ENCODE measurements at regions not wholly inside any gene's neighbourhood (a gene's known extent, or its start where the extent isn't known, plus 50 kb on each side); places are given as distances from the start of the nearest gene placed in this dataset.
"Not testable (repeated sequence)": the region's sequence is repeated elsewhere in the genome, so short reads cannot be mapped to it uniquely, and the experiment has no call there.

DNA sequence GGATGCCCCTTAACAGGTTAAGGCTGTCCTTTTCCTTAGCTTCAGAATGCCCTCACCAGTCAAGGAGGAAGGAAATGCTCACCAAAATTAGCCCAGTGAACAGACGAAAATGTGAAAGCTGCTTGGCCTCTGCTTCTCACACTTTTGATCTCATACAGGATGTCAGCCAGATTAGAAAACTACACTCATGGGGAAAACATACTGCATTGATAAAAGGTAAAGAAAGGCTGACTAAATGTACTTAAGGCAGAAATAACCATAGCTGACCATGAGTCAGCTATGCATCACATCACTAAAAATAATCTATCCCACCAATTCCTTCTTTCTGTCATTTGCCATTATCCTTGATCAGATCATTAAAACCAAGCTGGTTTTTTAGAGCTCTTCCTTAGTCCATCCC, 198.4 kb upstream of the TENT5A start:
- no peak for DNase-seq

- DNase-seq = no peak
Measured at GRCh38 chr6:81948861-81949260, 196.4 kb upstream of the TENT5A start.

DNA sequence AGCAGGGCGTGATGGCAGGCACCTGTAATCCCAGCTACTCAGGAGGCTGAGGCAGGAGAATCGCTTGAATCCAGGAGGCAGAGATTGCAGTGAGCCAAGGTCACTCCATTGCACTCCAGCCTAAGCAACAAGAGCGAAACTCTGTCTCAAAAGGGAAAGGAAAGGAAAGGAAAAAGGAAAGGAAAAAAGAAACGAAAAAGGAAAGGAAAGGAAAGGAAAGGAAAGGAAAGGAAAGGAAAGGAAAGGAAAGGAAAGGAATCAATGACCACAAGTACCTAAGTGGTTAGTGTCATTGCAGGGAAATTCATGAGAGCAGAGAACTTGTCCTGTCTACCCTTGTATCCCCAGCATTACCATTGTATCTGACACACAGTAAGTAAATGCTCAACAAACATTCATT, 195.7 kb upstream of the TENT5A start:
- not testable (repeated sequence) for DNase-seq

DNA sequence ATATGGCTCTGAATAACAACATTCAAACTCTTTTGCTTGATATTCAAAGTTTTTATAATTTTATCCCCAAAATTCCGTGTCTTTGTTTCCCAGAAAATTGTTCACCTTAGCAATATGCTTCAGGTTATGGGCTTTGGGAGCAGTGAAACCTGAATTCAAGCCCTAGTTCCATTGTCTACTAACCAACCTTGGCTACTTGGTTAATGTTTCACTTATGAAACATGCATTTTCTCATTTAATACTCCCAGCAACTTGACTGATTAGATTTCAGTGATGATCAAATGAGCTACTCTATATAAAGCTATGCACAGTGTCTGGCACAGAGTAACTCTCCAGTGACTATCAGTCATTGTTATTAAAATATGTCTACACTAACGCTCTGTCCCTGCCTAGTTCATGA, 192.2 kb upstream of the TENT5A start:
- no peak for DNase-seq

DNA sequence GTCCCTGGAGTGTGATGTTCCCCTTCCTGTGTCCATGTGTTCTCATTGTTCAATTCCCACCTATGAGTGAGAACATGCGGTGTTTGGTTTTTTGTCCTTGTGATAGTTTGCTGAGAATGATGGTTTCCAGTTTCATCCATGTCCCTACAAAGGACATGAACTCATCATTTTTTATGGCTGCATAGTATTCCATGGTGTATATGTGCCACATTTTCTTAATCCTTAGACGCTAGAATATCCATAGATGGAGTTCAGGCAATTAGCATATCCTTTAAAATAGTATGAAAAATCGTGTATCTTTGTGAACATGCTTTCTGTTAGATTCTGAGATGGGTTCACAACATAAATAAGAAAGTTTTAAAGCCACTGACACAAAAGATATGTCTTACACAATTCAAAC, 190.4 kb upstream of the TENT5A start:
- not testable (repeated sequence) for DNase-seq

GRCh38 chr6:81942067-81942370, 189.5 kb upstream of the TENT5A start:
- DNase-seq = no peak

DNA sequence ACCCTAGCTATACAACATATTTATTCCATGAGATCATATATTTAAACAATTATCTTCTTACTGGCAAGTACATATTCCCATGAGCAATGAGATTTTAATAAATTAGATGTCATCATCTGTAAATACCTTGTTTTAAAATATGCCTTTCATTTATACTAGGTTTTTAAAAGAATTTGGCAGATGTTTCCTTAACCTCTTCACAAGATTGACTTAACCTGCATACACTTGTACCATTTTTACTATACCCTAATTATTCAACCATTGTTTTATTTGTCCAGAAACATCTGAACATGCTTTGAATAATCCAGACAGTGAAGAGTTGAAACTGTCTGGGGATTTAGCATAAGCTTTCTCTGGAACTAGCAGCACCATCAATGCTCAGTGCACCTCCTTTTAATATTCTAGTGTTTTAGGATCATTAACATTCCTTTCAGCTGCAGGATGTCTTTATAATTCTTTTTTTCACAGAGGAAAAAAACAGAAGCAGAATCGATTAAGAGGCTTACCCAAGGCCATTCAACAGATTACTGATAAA, 188.0 kb upstream of the TENT5A start:
- no peak for DNase-seq

- DNase-seq = no peak
Measured at GRCh38 chr6:81939766-81940165, 187.3 kb upstream of the TENT5A start.

DNA sequence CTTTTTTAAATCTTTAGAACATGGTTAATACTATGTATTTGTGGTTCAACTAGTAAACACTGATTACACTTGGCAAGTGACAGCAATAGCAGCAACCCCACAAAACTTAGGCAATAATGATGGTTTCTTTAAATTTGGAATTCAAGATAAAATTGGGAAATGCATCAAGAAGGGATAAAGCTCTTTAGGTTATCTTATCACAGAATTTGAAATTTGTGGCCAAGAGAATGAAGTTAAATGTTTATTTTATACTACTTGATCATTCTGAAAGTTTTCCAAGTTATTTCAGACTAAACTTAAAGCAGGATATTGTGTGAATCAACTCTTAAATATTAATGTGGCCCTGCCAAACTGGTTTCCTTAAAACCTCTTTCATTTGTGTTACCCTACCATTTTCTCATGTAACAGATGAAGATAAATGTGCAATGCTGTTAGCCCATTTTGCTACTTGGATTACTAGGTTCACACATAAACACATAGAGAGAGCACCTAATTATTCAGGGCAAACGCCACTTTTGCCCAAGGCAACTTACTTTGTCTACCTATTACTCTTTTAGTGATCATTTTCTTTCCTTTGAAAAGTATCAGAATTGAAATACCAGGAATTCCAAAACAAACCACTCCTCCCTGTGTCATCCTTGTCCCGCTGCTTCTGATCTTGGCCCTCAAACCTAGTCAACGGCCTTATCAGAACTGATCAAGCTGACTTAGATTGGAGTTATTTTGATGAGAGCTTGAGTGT, 186.7 kb upstream of the TENT5A start:
- no peak for DNase-seq

GRCh38 chr6:81938014-81938856, 185.8 kb upstream of the TENT5A start:
- no peak for DNase-seq

GRCh38 chr6:81937296-81937937, 184.9 kb upstream of the TENT5A start:
- no peak for DNase-seq

DNA sequence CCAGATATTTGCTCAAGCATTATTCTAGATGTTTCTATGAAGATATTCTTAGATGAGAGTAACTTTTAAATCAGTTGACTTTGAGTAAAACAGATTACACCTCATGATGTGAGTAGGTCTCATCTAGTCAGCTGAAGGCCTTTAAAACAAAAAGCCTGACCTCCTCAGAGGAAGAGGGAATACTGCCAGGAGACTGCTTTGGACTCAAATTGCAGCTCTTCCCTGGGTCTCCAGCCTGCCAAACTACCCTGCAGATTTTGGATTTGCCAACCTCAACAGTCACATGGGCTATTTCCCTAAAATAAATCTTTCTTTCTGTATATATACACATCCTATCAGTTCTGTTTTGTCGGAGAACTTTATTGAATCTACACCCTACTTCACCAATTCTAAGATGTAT, 182.5 kb upstream of the TENT5A start:
- no peak for DNase-seq

GRCh38 chr6:81933608-81934051, 181.1 kb upstream of the TENT5A start:
- DNase-seq = no peak

- no peak for DNase-seq
Measured at GRCh38 chr6:81933089-81933488, 180.6 kb upstream of the TENT5A start.

DNA sequence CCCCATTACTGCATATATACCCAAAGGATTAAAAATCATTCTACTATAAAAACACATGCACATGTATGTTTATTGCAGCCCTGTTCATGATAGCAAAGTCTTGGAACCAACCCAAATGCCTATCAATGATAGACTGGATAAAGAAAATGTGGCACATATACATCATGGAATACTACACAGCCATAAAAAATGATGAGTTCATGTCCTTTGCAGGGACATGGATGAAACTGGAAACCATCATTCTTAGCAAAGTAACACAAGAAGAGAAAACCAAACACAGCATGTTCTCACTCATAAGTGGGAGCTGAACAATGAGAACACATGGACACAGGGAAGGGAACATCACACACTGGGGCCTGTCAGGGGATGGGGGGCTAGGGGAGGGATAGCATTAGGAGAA, 180.0 kb upstream of the TENT5A start:
- not testable (repeated sequence) for DNase-seq

DNA sequence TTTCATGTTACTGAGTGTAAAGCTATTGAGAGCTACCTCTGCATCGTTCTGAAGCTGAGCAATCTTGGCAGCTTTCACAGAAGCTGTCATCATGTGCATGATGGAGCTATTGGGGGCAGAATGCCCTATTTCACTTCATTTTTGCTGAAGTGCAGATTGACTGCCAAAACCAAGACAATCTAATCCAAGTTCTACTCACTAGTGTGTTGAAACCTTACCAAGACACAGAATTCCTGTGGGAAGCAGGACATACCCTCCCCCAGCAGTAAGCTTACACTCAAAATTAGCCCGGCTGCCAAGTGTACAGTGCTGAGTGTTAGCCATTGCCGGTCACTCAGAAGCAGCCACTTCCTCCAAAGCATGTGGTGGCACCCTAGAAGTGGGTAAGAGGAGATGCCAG, 177.3 kb upstream of the TENT5A start:
- DNase-seq = no peak

DNA sequence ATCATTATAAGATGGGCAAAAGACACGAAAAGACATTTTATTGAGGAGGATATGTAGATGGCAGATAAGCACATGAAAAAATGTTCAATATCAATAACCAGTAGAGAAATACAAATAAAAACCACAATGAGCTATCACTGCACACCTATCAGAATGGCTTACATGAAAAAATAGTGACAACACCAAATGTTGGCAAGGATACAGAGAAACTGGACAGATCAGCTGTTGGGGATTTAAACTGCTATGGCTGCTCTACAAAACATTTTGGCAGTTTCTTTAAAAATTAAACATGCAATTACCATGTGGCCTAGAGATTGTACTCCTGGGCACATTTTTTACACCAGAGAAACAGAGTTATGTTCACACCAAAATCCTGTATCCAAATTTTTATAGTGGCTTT, 172.7 kb upstream of the TENT5A start:
- no peak for DNase-seq

- no peak for DNase-seq
Measured at GRCh38 chr6:81909981-81910900, 157.8 kb upstream of the TENT5A start.

DNA sequence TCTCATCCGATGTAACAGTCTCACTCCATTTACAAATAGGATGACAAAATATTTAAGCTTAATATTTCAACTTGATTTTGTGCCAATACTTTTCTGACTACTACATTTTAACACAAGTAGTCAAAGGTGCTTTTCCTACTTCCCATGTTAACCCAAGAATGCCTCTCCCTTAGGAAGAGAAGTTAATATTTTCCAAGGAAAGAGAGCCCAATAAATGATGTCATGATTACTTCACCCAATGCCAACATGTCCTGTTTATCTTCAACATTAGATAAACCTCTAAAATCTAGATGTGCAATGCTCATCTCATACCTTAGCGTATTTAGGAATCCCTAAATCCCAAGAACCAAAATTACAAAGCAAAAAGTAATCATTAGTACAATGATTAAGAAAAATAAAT, 156.7 kb upstream of the TENT5A start:
- no peak for DNase-seq

DNA sequence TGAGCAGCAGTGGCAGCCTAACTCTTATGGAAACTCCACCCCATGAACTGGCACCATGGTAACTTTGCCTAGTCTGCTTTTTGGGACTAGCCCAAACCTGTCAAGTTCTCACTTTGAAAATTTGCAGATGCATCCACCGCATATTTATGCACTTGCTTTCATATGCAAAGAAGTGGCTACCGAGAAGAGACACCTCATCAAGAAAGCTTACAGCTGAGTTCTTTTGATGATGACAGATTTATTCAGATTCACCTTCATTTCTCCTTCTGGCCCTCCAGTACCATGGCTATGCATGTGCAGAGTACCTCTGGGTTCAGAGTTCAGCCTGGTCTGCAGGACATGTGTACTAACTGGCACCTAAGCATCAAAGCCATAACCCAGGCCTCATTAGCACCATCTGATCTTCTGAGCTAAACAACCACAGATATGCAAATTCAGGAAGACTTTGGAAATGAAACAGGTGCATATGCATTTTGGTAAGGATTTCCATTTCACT, 154.3 kb upstream of the TENT5A start:
- DNase-seq = no peak

GRCh38 chr6:81906041-81906440, 153.6 kb upstream of the TENT5A start:
- no peak for DNase-seq

DNA sequence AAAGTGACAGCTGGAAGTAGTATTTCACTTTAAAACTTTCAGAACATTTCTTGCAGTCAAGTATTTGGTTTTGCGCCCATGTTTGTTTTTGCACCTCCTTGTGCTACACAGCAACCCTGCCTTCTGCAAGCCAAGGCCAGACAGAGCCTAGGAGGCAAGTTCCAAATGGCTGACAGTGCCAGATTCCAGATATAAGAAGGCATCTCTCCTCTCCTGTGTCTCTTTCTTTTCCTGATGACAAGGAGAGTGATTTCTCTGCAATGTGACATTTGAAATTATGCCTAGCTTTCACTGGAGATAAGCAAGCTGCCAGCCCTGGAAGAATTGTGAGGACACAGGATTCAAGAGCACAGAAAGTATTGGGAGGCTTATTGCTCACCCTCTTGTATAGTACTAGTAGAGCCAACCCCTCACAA, 149.1 kb upstream of the TENT5A start:
- DNase-seq = no peak
